ENCODE measurements at regions not wholly inside any gene's neighbourhood (a gene's known extent, or its start where the extent isn't known, plus 50 kb on each side); places are given as distances from the start of the nearest gene placed in this dataset.

DNA sequence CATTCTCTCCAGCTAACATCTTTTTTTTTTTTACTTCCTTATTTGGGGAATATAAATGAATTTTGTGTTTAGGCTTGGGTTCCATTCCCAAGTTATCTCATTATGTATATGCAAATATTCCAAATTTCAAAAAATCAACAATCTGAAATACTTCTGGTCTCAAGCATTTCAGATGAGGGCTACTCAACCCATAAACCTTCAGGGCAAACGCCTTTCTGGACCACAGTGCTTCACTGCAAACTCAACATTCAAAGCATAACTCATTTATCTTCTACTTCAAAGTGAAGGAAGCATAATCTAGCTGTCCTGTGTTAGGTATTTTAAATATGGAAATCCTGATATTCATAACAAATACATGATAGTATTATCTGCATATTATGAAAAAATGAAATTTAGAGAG, 161.7 kb upstream of the PGR start:
- Histone ChIP-seq H2AFZ (ENCODE audit: low read length) (no peak overlapping the region), H2BK5ac (ENCODE audit: low read depth, low read length) (no peak overlapping the region), H3K4me1 (replicated peaks in 1 of 4; ENCODE audit: control insufficient read depth in 3 of 4, insufficient read depth in 4 of 4, low read length in 3 of 4) (no peaks in the 10 kb centered on the region), H2BK12ac (ENCODE audit: low read depth, low read length) (no peak overlapping the region), H2BK15ac (ENCODE audit: low read length) (no peak overlapping the region), H3K27me3 (replicated peaks in 1 of 4; ENCODE audit: control insufficient read depth in 3 of 4, extremely low read depth in 1 of 4, insufficient read depth in 3 of 4, low read length in 3 of 4) (no peaks in the 10 kb centered on the region), H3K56ac (replicated peaks; ENCODE audit: insufficient read length, low read depth, low read length) (no peak overlapping the region), H3K36me3 (ENCODE audit: control insufficient read depth in 2 of 4, insufficient read depth in 4 of 4, low read length in 3 of 4) (no peaks in the 10 kb centered on the region), H3K9me3 (ENCODE audit: insufficient read depth in 2 of 2, low read depth in 1 of 2, low read length in 1 of 2) (no peaks in the 10 kb centered on the region), H2AK5ac (ENCODE audit: low read depth, low read length) (no peak overlapping the region), H3K14ac (ENCODE audit: insufficient read length) (no peak overlapping the region), H3K4me3 (ENCODE audit: extremely low read depth in 1 of 4, insufficient read depth in 2 of 4, low read depth in 3 of 4, low read length in 4 of 4) (no peak overlapping the region), H3K23ac (ENCODE audit: insufficient read length) (no peak overlapping the region), H3K9ac (replicated peaks in 1 of 4; ENCODE audit: extremely low read depth in 1 of 4, low read depth in 3 of 4, low read length in 3 of 4) (no peak overlapping the region), H3K79me1 (ENCODE audit: low read depth, low read length) (no peaks in the 10 kb centered on the region), H3K23me2 (ENCODE audit: low read depth, low read length) (no peaks in the 10 kb centered on the region), H4K5ac (ENCODE audit: insufficient read length, low read depth, low read length) (no peak overlapping the region), H3K79me2 (ENCODE audit: control insufficient read depth in 1 of 2, insufficient read depth in 2 of 2, low read length in 2 of 2) (no peaks in the 10 kb centered on the region), H3K27ac (ENCODE audit: low read depth, low read length) (no peak overlapping the region), H3K4me2 (ENCODE audit: insufficient read depth in 1 of 2, low read depth in 2 of 2, low read length in 2 of 2) (no peak overlapping the region), H3K4ac (replicated peaks; ENCODE audit: insufficient read length, low read depth, low read length) (no peak overlapping the region), H2BK120ac (replicated peaks; ENCODE audit: low read depth, low read length) (no peak overlapping the region), H4K20me1 (replicated peaks in 1 of 2; ENCODE audit: control insufficient read depth in 1 of 2, insufficient read depth in 2 of 2, low read length in 2 of 2) (no peaks in the 10 kb centered on the region), H4K8ac (ENCODE audit: extremely low read depth, insufficient read depth, low read length) (no peak overlapping the region), H3K18ac (ENCODE audit: extremely low read depth, low read length) (no peak overlapping the region), H2BK20ac (ENCODE audit: low read length) (no peak overlapping the region), H4K91ac (replicated peaks; ENCODE audit: insufficient read length, low read length) (no peak overlapping the region)
- FAIRE-seq (no peak), DNase-seq (ENCODE audit: low read depth in 1 of 2, low spot score in 2 of 2) (no peak)
- WGBS, 2 experiments (ENCODE audit: extremely low coverage in 1 of 2, insufficient coverage in 1 of 2, insufficient read length in 1 of 2, insufficient replicate concordance in 2 of 2, low coverage in 1 of 2, low lambda C conversion rate in 2 of 2, missing lambda C conversion rate in 1 of 2), result 94% methylated on average over 1 of the region's 1 CpG; no CpG with 5 or more reads in 1 of the 2 experiments
- no peak for TF ChIP-seq TAF1 (IDR thresholded peaks at IDR 0.05; ENCODE audit: low read depth, low read length)
- CTCF ChIA-PET (ENCODE audit: partially characterized antibody), result interaction anchor here (0.7 kb wide), 1 partner anchor 14 kb away, joined by 3 read pairs; no protein-coding TSS in a partner anchor
- POLR2A ChIA-PET (ENCODE audit: partially characterized antibody), result no interaction called here
